Fibroblast of peridontal ligament (primary cell): ENCODE measurements at regions not wholly inside any gene's neighbourhood (a gene's known extent, or its start where the extent isn't known, plus 50 kb on each side); places are given as distances from the start of the nearest gene placed in this dataset.
"Not testable (repeated sequence)": the region's sequence is repeated elsewhere in the genome, so short reads cannot be mapped to it uniquely, and the experiment has no call there.

Experiments
- DNase-seq: peaks from one replicate; pipeline ENCODE4 v3.0.0-alpha.2; 2010; ENCODE audit errors: extremely low read depth

DNA sequence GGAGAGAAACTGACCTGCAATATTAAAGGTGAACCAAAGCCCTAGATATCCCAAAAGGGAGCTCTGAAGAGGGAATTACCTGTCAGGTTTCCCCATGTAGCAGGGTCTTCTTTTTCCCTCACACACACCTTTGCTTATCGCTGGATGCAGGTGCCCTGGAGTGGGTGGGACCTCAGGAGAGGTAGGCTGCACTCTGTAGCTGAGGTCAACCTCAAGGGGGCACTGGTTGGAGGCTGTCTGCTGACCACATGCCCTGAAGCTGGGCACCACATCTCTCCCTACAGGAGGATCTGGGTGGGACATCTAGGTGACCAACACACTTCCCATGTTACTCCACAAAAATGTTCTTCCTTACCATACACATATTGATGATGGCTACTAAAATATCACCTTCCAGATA lies 298.7 kb upstream of the USP25 start:
- DNase-seq, result no peak

DNA sequence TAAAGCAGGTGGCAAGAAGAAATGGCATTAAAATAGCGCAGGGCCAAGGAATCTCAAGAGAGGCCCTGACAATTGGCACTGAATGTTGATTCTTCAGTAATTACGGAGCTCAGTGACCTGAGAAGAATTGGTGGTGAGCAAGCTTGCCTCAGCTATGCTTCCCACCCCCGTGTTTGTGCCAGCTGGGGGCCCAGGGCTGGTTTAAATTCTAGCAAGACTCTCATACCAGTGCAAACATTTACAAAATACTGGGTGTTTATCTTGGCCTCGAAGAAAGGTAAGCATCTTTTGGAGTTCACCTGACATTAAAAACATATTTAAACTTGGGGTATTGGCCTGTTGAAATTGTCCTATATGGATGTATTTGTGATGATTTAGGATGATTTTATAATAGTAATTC lies 296.7 kb upstream of the USP25 start:
- DNase-seq, result no peak

DNA sequence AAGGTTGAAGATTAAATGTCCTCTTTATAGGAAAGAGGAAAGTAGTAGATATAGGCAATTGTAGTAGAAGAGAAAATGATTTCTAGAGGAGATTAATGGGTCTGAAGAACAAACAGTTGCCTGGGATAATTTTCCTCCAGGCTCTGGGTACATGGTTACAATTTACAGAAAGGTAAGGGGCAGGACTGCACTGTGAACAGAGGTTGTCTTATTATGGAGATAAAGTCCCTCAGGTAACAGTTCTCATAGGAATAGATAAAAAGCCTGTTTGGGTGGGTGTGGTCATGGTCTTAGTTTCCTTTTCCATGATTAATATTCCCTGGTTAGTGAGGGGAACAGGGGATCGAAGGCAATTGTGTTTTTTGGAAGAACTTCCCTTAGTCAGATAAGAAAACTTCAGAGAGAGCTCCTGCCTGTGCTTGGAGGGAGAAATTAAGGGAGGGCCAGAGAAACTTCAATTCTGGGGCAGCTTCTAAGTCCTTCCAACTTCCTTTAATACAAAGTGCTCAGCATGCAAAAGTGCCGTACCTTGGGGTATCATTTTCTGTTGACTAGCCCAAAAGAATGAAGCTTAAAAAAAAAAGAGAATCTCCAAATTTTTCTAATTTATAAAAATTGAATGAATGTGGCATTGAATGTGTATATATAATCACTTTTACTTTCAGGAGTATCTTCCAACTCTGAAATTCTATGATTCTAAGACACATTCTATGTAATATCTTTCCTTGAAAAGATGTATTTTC lies 295.4 kb upstream of the USP25 start:
- no peak for DNase-seq

DNA sequence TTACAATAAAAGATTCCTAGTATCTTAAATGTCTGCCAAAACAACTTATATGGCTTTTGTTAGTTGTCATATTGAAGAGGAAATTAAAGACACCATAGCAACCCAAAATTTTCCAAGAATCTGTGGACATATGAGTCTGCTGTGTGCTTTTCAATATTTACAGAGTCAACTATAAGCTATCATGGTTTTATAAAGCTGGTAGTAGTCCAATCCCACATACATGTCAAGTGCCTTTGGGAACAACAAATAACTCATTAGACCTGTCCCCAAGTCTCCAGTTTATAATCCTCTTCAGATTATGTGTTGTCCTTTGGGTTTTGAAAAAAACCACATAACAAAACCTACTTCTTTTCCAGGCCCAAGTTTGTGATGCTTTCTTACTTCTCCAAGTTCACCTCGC lies 293.8 kb upstream of the USP25 start:
- DNase-seq, result no peak

DNA sequence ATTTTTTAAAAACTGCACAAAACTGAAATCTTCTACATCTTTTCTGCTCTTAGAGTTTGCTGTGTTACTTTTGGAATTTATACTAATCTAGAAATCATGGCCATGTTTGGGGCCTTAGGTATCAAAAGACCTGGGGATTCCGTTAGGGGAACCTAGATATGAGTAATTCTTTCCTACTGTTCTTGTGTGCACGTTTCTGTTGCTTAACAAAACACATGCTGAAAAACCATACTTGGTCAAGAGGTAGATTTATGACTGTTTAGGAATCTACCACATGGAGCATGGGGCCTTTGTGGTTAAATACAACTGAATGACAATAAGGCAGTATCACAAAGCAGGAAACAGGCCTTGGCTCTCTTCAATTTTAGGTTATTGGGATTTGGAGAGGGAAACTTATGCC lies 291.9 kb upstream of the USP25 start:
- no peak for DNase-seq

DNA sequence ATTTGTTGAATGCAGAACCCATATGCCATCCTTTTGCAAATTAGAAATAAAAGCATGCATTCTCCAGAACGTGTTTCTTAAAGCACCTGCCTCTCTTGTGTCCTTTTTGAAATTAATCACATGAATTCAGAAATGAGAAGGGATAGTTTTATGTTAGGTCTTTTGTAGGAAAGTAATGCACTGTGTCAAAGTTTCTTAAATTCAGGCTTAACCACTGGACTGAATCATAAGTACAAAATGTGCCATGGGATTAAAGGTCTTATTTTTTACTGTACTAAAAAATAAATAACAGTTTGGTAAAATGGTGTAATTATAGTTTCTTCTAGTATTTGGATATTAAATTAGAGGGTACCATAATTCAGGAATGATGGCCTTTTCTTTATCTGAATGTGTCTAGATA lies 290.1 kb upstream of the USP25 start:
- DNase-seq, result no peak

DNA sequence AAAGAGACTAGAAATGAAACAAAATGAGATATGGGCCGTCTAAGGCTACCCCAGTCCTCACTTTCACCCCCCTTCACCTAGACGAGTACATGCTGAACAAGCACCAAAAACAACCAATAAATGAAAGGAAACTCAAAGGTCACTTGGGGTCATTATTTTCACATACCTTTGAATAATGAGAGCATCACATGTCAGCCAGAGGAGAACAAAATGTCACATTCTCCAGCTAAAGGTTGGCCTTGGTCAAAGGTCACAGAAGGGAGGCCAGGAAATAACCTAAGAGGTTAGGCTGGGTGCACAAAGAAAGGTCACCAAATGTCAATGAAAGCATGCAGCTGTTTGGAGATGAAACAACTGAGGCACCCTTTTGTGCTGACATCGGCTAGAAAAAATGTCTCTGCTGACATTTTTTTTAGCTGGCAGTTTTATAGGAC lies 288.7 kb upstream of the USP25 start:
- DNase-seq, result no peak

DNA sequence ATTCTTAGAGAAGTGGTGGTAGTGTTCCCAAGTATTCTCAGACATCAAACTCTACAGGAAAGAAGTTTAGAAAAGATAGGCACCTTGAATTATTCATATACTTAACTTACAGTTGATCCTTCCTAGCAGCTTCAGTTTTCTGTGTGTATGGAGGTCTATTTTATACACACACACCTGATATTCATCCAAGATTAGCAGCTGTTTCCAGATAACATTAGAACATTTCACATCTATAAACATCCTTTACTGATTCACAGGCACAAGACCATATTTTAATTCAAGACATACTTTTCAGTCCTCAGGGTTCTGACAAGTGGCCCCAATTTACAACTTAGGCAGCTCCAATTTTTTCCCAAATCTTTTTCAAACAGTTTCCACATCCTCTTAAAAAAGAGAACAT lies 287.8 kb upstream of the USP25 start:
- DNase-seq, result peak; percentile 1

DNA sequence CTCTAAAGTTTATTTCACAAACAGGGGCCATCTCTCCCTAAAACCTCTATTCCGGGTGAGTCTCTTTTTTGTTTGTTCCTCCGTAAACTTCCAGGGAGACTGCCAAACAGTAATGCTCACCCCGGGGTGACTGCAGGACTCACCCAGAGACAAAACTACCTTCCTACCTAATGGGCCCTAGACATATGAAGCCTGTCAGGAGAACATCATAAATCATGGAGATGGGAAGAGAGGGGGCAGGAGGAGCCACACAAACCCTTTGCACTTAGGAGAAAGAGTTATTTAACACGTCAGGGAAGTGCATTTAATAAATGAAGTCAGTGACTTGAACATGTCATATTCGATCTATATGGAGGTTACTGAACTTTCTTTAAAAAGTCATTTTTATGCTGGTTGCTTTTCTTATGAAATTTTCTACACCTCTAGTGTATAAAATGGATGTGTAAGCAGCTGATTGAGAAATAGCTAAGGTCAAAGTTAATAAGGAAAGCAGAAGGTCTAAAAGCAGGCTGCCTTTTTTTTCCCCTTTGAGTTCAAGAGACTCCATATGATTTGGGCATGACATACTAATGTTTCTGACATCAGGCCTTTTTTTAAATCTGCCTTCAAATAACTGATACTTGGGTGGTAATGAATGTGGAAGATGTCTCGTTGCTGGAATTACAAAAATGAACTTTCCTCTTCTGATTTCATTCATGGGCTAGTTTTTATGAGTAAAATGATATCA lies 286.9 kb upstream of the USP25 start:
- no peak for DNase-seq

DNA sequence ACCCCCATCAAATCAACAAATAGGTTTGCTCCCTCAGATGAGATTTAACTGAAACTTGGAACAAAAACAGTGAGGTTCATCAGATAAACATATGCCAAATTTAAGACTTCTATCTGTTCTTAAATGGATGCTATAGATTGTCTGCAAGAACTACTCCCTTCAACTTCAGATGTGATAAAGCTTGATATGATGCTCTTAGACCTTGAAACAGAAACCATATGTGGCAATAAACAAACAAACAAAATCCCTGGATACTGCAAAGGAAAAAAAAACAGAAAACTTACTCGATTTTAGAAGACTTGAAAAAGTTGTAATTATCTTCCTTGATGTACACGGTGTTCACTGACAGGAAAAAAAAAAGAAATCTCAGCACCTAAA lies 286.1 kb upstream of the USP25 start:
- no peak for DNase-seq

DNA sequence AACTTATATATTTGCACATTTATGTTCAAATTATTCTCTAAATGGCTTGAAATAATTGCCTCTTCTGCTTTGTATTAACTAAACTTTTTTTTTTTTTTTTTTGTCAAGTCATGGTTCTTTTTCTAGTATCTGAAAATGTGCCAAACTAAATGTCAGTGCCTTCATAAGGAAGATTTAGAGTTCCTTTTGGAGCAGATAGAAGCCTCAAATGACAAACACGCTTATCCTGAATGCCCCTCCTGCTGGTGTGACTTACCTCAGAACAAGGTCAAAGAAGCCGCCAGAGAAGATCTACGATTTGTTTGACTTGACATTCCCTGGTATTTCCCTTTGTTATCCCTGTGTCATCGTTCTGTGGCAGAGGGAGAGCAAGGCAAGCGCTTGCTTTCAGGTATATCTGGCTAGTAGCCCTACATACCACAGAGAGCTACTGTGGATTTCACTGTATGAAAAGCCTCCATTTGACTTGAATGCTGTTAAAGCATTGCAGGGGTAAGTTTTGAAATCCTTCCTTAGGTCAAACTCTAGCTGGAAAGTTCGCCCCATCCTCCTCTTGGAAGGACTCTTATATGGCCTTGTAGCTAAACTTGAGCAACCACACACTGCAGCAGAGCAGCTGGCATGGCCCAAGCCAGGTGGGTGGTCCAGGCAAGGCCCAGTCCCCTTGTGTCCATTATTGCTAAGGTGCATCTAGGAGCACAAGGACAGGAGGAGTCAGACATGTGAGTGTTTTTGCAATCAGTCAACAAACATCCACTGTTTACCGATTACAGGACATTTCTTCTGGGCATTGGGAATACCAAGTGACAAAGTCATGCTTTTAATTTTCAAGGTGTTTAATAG lies 285.4 kb upstream of the USP25 start:
- no peak for DNase-seq

DNA sequence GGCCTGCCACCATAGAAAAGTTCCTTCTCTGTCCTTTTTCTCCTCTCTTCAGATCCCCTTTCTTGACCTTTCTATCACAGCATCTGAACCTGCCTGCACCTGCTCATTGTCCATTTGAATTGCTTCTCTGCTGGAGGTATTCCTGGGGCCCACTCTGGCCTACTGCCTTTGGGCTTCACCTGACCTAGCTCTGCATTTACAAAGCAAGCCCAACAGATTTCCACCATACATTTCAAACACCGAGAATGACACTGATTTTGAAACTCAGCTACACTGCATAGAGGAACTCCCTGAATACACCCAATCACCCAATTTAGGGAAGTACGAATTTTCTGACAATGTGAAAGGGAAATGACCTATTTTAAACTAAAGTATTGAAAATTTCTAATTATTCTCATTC lies 284.5 kb upstream of the USP25 start:
- DNase-seq, result no peak

DNA sequence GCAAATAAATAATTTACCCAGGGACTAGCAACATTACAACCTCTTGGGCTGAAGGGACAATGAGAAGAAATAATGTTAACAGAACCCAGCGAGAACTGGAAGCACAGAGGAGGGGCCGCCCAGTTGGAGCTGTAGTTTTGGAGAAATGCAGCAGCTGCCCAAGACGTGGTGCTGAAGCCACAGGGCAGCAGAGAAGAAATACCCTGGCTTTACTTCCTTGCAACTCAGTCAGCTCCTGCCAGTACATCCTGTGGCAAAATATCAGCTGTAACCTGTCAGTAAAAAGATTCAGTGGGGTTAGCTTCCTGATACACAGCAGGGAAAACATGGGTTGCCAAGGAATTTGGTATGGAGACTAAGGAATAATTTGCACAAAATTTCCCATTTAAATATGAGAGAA lies 283.6 kb upstream of the USP25 start:
- no peak for DNase-seq

DNA sequence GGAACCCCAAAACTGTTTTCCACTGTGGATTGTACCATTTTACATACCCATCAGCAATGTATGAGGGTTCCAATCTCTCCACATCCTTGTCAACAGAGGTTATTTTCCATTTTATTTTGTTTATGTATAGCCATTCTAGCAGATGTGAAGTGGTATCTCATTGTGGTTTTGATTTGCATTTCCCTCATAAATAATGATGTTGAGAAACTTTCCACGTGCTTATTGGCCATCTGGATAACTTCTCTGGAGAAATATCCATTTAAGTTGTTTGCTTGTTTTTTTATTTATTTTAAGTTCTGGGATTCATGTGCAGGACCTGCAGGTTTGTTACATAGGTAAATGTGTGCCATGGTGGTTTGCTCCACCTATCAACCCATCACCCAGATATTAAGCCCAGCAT lies 280.2 kb upstream of the USP25 start:
- no peak for DNase-seq

DNA sequence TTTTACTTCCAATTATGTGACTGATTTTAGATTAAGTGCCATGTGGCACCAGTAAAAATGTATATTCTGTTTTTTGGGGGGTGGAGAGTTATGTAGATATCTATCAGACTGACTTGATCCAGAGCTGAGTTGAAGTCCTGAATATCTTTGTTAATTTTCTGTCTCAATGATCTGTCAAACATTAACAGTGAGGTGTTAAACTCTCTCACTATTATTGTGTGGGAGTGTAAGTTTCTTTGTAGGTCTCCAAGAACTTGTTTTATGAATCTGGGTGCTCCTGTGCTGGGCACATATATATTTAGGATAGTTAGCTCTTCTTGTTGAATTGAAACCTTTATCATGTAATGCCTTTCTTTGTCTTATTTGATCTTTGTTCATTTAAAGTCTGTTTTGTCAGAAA lies 276.5 kb upstream of the USP25 start:
- DNase-seq, result no peak

DNA sequence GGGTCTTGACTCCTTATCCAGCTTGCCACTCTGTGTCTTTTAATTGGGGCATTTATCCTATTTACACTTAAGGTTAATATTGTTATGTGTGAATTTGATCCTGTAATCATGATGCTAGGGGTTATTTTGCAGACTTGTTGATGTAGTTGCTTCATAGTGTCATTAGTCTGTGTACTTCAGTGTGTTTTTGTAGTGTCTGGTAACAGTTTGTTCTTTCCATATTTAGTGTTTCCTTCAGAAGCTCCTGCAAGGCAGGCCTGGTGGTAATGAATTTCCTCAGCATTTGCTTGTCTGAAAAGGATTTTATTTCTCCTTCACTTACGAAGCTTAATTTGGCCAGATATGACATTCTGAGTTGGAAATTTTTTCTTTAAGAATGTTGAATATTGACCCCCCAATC lies 276.0 kb upstream of the USP25 start:
- DNase-seq, result not testable (repeated sequence)

DNA sequence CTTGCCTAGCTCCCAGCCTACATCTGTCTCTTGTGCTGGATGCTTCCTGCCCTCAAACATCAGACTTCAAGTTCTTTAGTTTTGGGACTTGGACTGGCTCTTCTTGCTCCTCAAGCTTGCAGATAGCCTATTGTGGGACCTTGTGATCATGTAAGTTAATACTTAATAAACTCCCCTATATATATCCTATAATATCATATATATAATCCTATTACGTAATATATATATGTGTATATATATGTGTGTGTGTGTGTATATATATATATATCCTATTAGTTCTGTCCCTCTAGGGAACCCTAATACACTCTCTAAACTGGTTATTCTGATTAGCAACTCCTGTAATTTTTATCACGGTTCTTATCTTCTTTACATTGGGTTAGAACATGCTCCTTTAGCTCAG lies 274.9 kb upstream of the USP25 start:
- DNase-seq, result not testable (repeated sequence)

DNA sequence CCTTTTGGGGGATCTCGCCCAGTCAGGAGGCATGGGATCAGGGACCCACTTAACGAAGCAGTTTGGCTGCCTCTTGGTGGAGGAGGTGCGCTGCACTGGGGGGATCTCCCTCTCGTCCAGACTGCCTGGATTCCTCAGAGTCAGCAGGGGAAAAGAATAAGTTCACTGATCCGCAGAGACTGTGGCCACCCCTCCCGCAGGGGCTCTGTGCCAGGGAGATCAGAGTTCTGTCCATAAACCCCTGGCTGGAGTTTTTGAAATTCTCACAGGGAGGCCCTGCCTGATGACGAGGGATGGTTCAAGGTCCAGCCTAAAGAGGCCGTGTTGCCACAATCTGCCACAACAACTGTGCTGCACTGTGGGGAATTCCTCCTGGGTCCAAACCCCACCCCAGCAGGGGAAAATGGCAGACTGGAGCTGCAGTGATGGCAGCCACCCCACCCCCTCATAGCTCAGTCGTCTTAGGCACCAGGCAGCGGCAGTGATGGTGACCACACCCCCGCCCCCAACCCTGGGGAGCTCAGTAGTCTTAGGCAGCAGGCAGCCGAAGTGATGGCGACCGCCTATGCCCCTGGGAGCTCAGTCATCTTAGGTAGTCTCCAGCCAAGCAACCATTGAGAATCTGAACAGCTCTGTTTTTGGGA lies 273.8 kb upstream of the USP25 start:
- DNase-seq, result no peak

DNA sequence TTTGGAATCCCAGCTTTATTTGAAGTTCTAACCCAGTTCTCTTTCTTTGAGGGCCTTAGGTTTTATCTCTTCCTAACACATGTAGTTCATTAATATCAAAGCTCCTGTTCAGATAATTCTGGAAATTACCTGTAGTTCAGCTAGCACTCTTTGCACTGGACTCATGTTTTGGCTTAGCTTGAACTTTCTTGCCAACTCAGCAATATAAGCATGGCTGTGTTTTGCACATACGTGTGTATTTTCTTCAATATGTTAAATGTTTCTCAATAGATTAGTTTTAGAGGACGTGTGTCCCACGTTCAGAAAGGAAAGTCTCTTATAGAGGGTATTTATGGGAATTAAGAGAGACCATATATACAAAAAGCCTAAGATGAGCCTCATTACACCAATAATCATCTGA lies 271.8 kb upstream of the USP25 start:
- no peak for DNase-seq

DNA sequence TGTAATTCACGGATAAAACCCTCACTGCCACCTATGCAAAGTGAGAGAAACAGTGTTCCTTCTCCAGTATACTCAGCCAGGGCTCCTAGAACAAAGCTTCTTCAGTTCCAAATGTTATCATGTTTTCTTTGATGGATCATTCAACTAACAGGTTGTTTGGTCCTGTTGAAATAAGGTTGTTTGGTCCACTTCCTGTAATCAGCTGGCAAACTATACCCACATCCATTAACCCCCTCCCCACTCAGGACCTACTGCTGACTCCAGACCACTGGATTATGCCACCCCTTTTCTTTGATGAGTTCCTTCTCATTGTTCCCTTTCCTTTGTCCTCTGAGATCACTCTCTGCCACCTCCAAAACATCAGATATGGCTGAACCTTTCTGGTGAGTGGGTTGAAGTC lies 267.7 kb upstream of the USP25 start:
- DNase-seq, result no peak

DNA sequence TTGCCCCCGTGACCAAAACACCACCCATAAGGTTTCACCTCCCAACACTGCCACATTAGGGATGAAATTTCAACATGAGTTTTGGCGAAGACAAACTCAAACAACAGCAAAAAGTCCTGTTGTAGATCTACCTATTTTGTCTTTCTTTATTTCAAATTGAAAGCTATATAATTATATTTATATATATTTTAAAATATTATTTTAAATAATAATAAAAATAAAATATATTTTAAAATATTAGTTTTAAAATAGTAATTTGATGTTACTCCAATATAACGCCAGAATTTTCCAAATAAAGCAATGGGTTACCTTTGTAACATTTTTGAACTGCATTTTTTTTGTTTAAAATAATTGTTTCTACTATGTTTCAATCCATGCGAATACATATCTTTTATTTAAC lies 263.5 kb upstream of the USP25 start:
- no peak for DNase-seq

DNA sequence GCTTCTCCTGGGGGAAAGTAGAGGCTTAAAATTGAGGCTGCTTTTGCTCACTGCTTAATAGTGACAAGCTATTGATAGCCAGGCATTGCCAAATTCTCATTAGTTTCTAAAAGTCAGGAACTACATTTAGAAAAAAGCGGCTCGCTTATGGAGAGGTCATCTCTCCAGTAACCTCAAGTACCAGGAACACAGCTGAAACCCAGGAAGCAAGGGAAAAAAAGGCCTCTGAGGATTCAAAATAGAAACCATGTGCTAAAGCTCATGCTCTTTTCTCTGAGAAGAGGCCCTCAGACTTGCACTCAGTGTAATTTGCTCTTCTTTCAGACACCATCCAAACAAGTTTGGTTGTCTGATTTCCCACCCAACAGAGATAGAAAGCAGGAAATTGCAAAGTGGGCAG lies 261.4 kb upstream of the USP25 start:
- peak; percentile 6 for DNase-seq
